Endothelial cell (in vitro differentiated cells): ENCODE measurements at regions not wholly inside any gene's neighbourhood (a gene's known extent, or its start where the extent isn't known, plus 50 kb on each side); places are given as distances from the start of the nearest gene placed in this dataset.

Source experiments
- DNase-seq: peaks from one replicate; pipeline ENCODE4 v3.0.0; 2021; ENCODE audit warnings: low spot score
- H3K27ac Mint-ChIP-seq: one replicate; pipeline ENCODE4 v1.8.0; 2021; ENCODE audit warnings: mixed read lengths, inconsistent platforms; ENCODE audit not compliant: unreplicated experiment
- H3K27me3 Mint-ChIP-seq: one replicate; pipeline ENCODE4 v1.8.0; 2021; ENCODE audit warnings: mild to moderate bottlenecking, moderate library complexity, mixed read lengths, inconsistent platforms; ENCODE audit not compliant: unreplicated experiment
- H3K36me3 Mint-ChIP-seq: one replicate; pipeline ENCODE4 v1.8.0; 2021; ENCODE audit warnings: mild to moderate bottlenecking, low read depth, mixed read lengths, inconsistent platforms; ENCODE audit not compliant: unreplicated experiment
- H3K4me1 Mint-ChIP-seq: one replicate; pipeline ENCODE4 v1.8.0; 2021; ENCODE audit warnings: mild to moderate bottlenecking, mixed read lengths, inconsistent platforms; ENCODE audit not compliant: unreplicated experiment
- H3K4me3 Mint-ChIP-seq: one replicate; pipeline ENCODE4 v1.8.0; 2021; ENCODE audit warnings: mild to moderate bottlenecking, mixed read lengths, inconsistent platforms; ENCODE audit not compliant: unreplicated experiment
- H3K9me3 Mint-ChIP-seq: one replicate; pipeline ENCODE4 v1.8.0; 2021; ENCODE audit warnings: mixed read lengths, inconsistent platforms; ENCODE audit not compliant: unreplicated experiment
- CTCF ChIP-seq: fragments of 200-600 bp; sonication (generic); IDR thresholded peaks from one replicate; pipeline ENCODE4 v1.5.0; 2021; ENCODE audit warnings: antibody characterized with exemption; ENCODE audit not compliant: unreplicated experiment

GRCh38 chr5:29231154-29231553 lies 1962.3 kb upstream of the CDH6 start:
- Mint-ChIP-seq H3K27me3 (no peaks in the 10 kb centered on the region), H3K9me3 (no peaks in the 10 kb centered on the region), H3K4me1 (no peaks in the 10 kb centered on the region), H3K4me3 (no peak overlapping the region), H3K27ac (no peak overlapping the region), H3K36me3 (no peaks in the 10 kb centered on the region)
- DNase-seq, result no peak
- no peak for TF ChIP-seq CTCF

- no peak overlapping the region for H3K27ac Mint-ChIP-seq
- H3K36me3 Mint-ChIP-seq, result no peaks in the 10 kb centered on the region
- DNase-seq, result no peak
- H3K4me3 Mint-ChIP-seq, result no peak overlapping the region
- no peaks in the 10 kb centered on the region for H3K27me3 Mint-ChIP-seq
- no peak for TF ChIP-seq CTCF
- H3K9me3 Mint-ChIP-seq, result no peaks in the 10 kb centered on the region
- H3K4me1 Mint-ChIP-seq, result no peaks in the 10 kb centered on the region
Observed at GRCh38 chr5:29230591-29230990, 1962.9 kb upstream of the CDH6 start.

- DNase-seq, result no peak
- H3K4me3 Mint-ChIP-seq, result no peak overlapping the region
- H3K36me3 Mint-ChIP-seq, result no peaks in the 10 kb centered on the region
- no peak overlapping the region for H3K27ac Mint-ChIP-seq
- H3K27me3 Mint-ChIP-seq, result no peaks in the 10 kb centered on the region
- H3K9me3 Mint-ChIP-seq, result no peaks in the 10 kb centered on the region
- no peaks in the 10 kb centered on the region for H3K4me1 Mint-ChIP-seq
- no peak for TF ChIP-seq CTCF
Observed at GRCh38 chr5:29229461-29229860, 1964.0 kb upstream of the CDH6 start.

GRCh38 chr5:29218138-29218537 lies 1975.3 kb upstream of the CDH6 start:
- no peak for DNase-seq
- Mint-ChIP-seq H3K27me3 (peaks cover 2% of the 10 kb centered on the region), H3K36me3 (no peaks in the 10 kb centered on the region), H3K9me3 (no peaks in the 10 kb centered on the region), H3K4me3 (no peak overlapping the region), H3K27ac (no peak overlapping the region), H3K4me1 (no peaks in the 10 kb centered on the region)
- no peak for TF ChIP-seq CTCF

GRCh38 chr5:29214839-29215238 lies 1978.6 kb upstream of the CDH6 start:
- Mint-ChIP-seq H3K4me1 (no peaks in the 10 kb centered on the region), H3K36me3 (no peaks in the 10 kb centered on the region), H3K27ac (no peak overlapping the region), H3K27me3 (no peaks in the 10 kb centered on the region), H3K4me3 (no peak overlapping the region), H3K9me3 (no peaks in the 10 kb centered on the region)
- TF ChIP-seq CTCF, result no peak
- DNase-seq, result no peak
